ENCODE measurements at regions not wholly inside any gene's neighbourhood (a gene's known extent, or its start where the extent isn't known, plus 50 kb on each side); places are given as distances from the start of the nearest gene placed in this dataset.
"Not testable (repeated sequence)": the region's sequence is repeated elsewhere in the genome, so short reads cannot be mapped to it uniquely, and the experiment has no call there.

GRCh38 chr12:115871714-115872113 is 405.8 kb downstream of the MED13L start:
- no peak for DNase-seq
- Mint-ChIP-seq H3K27ac (no peak overlapping the region), H3K4me1 (ENCODE audit: low read depth) (peaks cover 5% of the 10 kb centered on the region), H3K4me3 (no peak overlapping the region), H3K27me3 (ENCODE audit: low read depth) (peaks cover 15% of the 10 kb centered on the region), H3K9me3 (ENCODE audit: insufficient read depth) (no peaks in the 10 kb centered on the region), H3K36me3 (ENCODE audit: low read depth) (no peaks in the 10 kb centered on the region)
- ChIA-PET POLR2A (no interaction called here), CTCF (interaction anchor here (1.3 kb wide), 1 partner anchor 11 kb away, joined by 3 read pairs; no protein-coding TSS in a partner anchor)
- ATAC-seq, result no peak

GRCh38 chr12:115870510-115870909 is 407.0 kb downstream of the MED13L start:
- Mint-ChIP-seq H3K27ac (no peak overlapping the region), H3K4me1 (ENCODE audit: low read depth) (peaks cover 5% of the 10 kb centered on the region), H3K9me3 (ENCODE audit: insufficient read depth) (no peaks in the 10 kb centered on the region), H3K36me3 (ENCODE audit: low read depth) (no peaks in the 10 kb centered on the region), H3K27me3 (ENCODE audit: low read depth) (peaks cover 14% of the 10 kb centered on the region), H3K4me3 (no peak overlapping the region)
- POLR2A ChIA-PET, result no interaction called here
- DNase-seq, result no peak
- no peak for ATAC-seq
- CTCF ChIA-PET, result no interaction called here

- Mint-ChIP-seq H3K4me1 (ENCODE audit: low read depth) (peaks cover 5% of the 10 kb centered on the region), H3K27ac (peak overlapping the region; percentile 10), H3K27me3 (ENCODE audit: low read depth) (peaks cover 14% of the 10 kb centered on the region), H3K9me3 (ENCODE audit: insufficient read depth) (no peaks in the 10 kb centered on the region), H3K36me3 (ENCODE audit: low read depth) (no peaks in the 10 kb centered on the region), H3K4me3 (no peak overlapping the region)
- ChIA-PET POLR2A (no interaction called here), CTCF (no interaction called here)
- DNase-seq (no peak), ATAC-seq (no peak)
Observed at GRCh38 chr12:115870021-115870420, 407.5 kb downstream of the MED13L start.

GRCh38 chr12:115869604-115870003 is 407.9 kb downstream of the MED13L start:
- no peaks in the 10 kb centered on the region for H3K36me3 Mint-ChIP-seq (ENCODE audit: low read depth)
- no peak for DNase-seq
- peaks cover 4% of the 10 kb centered on the region for H3K4me1 Mint-ChIP-seq (ENCODE audit: low read depth)
- ChIA-PET POLR2A (no interaction called here), CTCF (no interaction called here)
- H3K9me3 Mint-ChIP-seq (ENCODE audit: insufficient read depth), result no peaks in the 10 kb centered on the region
- no peak for ATAC-seq
- H3K4me3 Mint-ChIP-seq, result no peak overlapping the region
- H3K27me3 Mint-ChIP-seq (ENCODE audit: low read depth), result peaks cover 12% of the 10 kb centered on the region
- no peak overlapping the region for H3K27ac Mint-ChIP-seq

GRCh38 chr12:115868624-115869023 is 408.9 kb downstream of the MED13L start:
- no peak overlapping the region for H3K4me3 Mint-ChIP-seq
- ATAC-seq, result no peak
- H3K36me3 Mint-ChIP-seq (ENCODE audit: low read depth), result no peaks in the 10 kb centered on the region
- no peak overlapping the region for H3K27ac Mint-ChIP-seq
- POLR2A ChIA-PET, result no interaction called here
- no peak for DNase-seq
- H3K4me1 Mint-ChIP-seq (ENCODE audit: low read depth), result no peaks in the 10 kb centered on the region
- H3K9me3 Mint-ChIP-seq (ENCODE audit: insufficient read depth), result no peaks in the 10 kb centered on the region
- H3K27me3 Mint-ChIP-seq (ENCODE audit: low read depth), result peaks cover 7% of the 10 kb centered on the region
- CTCF ChIA-PET, result no interaction called here

GRCh38 chr12:115867854-115868253 is 409.6 kb downstream of the MED13L start:
- ChIA-PET CTCF (interaction anchor here (0.6 kb wide), 1 partner anchor 737 kb away, joined by 3 read pairs; no protein-coding TSS in a partner anchor), POLR2A (no interaction called here)
- Mint-ChIP-seq H3K4me3 (no peak overlapping the region), H3K9me3 (ENCODE audit: insufficient read depth) (no peaks in the 10 kb centered on the region), H3K27ac (no peak overlapping the region), H3K27me3 (ENCODE audit: low read depth) (peaks cover 4% of the 10 kb centered on the region), H3K36me3 (ENCODE audit: low read depth) (no peaks in the 10 kb centered on the region), H3K4me1 (ENCODE audit: low read depth) (no peaks in the 10 kb centered on the region)
- ATAC-seq (no peak), DNase-seq (no peak)

- ATAC-seq, result no peak
- Mint-ChIP-seq H3K4me1 (ENCODE audit: low read depth) (no peaks in the 10 kb centered on the region), H3K4me3 (no peak overlapping the region), H3K27ac (no peak overlapping the region), H3K27me3 (ENCODE audit: low read depth) (peaks cover 5% of the 10 kb centered on the region), H3K9me3 (ENCODE audit: insufficient read depth) (no peaks in the 10 kb centered on the region), H3K36me3 (ENCODE audit: low read depth) (no peaks in the 10 kb centered on the region)
- no peak for DNase-seq
- ChIA-PET CTCF (interaction anchor here (0.6 kb wide), 1 partner anchor 736 kb away, joined by 3 read pairs; no protein-coding TSS in a partner anchor), POLR2A (no interaction called here)
Observed at GRCh38 chr12:115866909-115867525, 410.5 kb downstream of the MED13L start.

GRCh38 chr12:115866281-115866680 is 411.2 kb downstream of the MED13L start:
- POLR2A ChIA-PET; H3K4me3 Mint-ChIP-seq; H3K27ac Mint-ChIP-seq; H3K4me1 Mint-ChIP-seq (ENCODE audit: low read depth); DNase-seq; ATAC-seq; H3K36me3 Mint-ChIP-seq (ENCODE audit: low read depth); CTCF ChIA-PET; H3K9me3 Mint-ChIP-seq (ENCODE audit: insufficient read depth): not testable (repeated sequence)
- H3K27me3 Mint-ChIP-seq (ENCODE audit: low read depth), result peaks cover 11% of the 10 kb centered on the region

GRCh38 chr12:115864396-115864795 is 413.1 kb downstream of the MED13L start:
- H3K4me1 Mint-ChIP-seq (ENCODE audit: low read depth), result no peaks in the 10 kb centered on the region
- CTCF ChIA-PET, result no interaction called here
- H3K27ac Mint-ChIP-seq, result no peak overlapping the region
- DNase-seq (no peak), ATAC-seq (no peak)
- POLR2A ChIA-PET, result no interaction called here
- no peaks in the 10 kb centered on the region for H3K36me3 Mint-ChIP-seq (ENCODE audit: low read depth)
- H3K4me3 Mint-ChIP-seq, result no peak overlapping the region
- no peaks in the 10 kb centered on the region for H3K9me3 Mint-ChIP-seq (ENCODE audit: insufficient read depth)
- H3K27me3 Mint-ChIP-seq (ENCODE audit: low read depth), result peaks cover 6% of the 10 kb centered on the region

GRCh38 chr12:115860619-115861018 is 416.9 kb downstream of the MED13L start:
- H3K4me3 Mint-ChIP-seq, result no peak overlapping the region
- ChIA-PET CTCF (no interaction called here), POLR2A (no interaction called here)
- no peaks in the 10 kb centered on the region for H3K36me3 Mint-ChIP-seq (ENCODE audit: low read depth)
- DNase-seq, result no peak
- no peaks in the 10 kb centered on the region for H3K4me1 Mint-ChIP-seq (ENCODE audit: low read depth)
- H3K27me3 Mint-ChIP-seq (ENCODE audit: low read depth), result peaks cover 10% of the 10 kb centered on the region
- H3K27ac Mint-ChIP-seq, result no peak overlapping the region
- H3K9me3 Mint-ChIP-seq (ENCODE audit: insufficient read depth), result no peaks in the 10 kb centered on the region
- no peak for ATAC-seq

- H3K36me3 Mint-ChIP-seq (ENCODE audit: low read depth), result no peaks in the 10 kb centered on the region
- H3K4me1 Mint-ChIP-seq (ENCODE audit: low read depth), result no peaks in the 10 kb centered on the region
Observed at GRCh38 chr12:115859231-115859630, 418.3 kb downstream of the MED13L start.

GRCh38 chr12:115857923-115858322 is 419.6 kb downstream of the MED13L start:
- ATAC-seq, result no peak

More at GRCh38 chr12:115859231-115859630, 418.3 kb downstream of the MED13L start:
- Mint-ChIP-seq H3K9me3 (ENCODE audit: insufficient read depth) (no peaks in the 10 kb centered on the region), H3K27ac (no peak overlapping the region), H3K4me3 (no peak overlapping the region), H3K27me3 (ENCODE audit: low read depth) (peaks cover 10% of the 10 kb centered on the region)
- POLR2A ChIA-PET, result no interaction called here
- ATAC-seq (no peak), DNase-seq (no peak)
- CTCF ChIA-PET, result no interaction called here

More at GRCh38 chr12:115857923-115858322, 419.6 kb downstream of the MED13L start:
- POLR2A ChIA-PET, result no interaction called here
- no peaks in the 10 kb centered on the region for H3K9me3 Mint-ChIP-seq (ENCODE audit: insufficient read depth)
- no peaks in the 10 kb centered on the region for H3K36me3 Mint-ChIP-seq (ENCODE audit: low read depth)
- peaks cover 10% of the 10 kb centered on the region for H3K27me3 Mint-ChIP-seq (ENCODE audit: low read depth)
- DNase-seq, result no peak
- no peak overlapping the region for H3K27ac Mint-ChIP-seq
- CTCF ChIA-PET, result no interaction called here
- H3K4me3 Mint-ChIP-seq, result no peak overlapping the region
- no peaks in the 10 kb centered on the region for H3K4me1 Mint-ChIP-seq (ENCODE audit: low read depth)
